ENCODE measurements at regions not wholly inside any gene's neighbourhood (a gene's known extent, or its start where the extent isn't known, plus 50 kb on each side); places are given as distances from the start of the nearest gene placed in this dataset.

GRCh38 chr12:107500307-107500706 is 185.3 kb upstream of the PWP1 start:
- no peak for TF ChIP-seq CTCF (conservative IDR thresholded peaks at IDR 0.05; ENCODE audit: low read depth, low read length)
- no peak for TF ChIP-seq EZH2 (IDR thresholded peaks at IDR 0.05; ENCODE audit: low read length, unreplicated experiment)
- no peak for TF ChIP-seq EZH2phosphoT487 (IDR thresholded peaks at IDR 0.05; ENCODE audit: borderline replicate concordance, low read length)

Measured in PC-3 (cell line).